ENCODE measurements at regions not wholly inside any gene's neighbourhood (a gene's known extent, or its start where the extent isn't known, plus 50 kb on each side); places are given as distances from the start of the nearest gene placed in this dataset.

- Mint-ChIP-seq H3K27me3 (ENCODE audit: insufficient read depth) (no peaks in the 10 kb centered on the region), H3K9me3 (peaks cover 17% of the 10 kb centered on the region), H3K4me1 (ENCODE audit: low read depth) (no peaks in the 10 kb centered on the region), H3K36me3 (ENCODE audit: low read depth) (no peaks in the 10 kb centered on the region), H3K4me3 (no peak overlapping the region), H3K27ac (no peak overlapping the region)
- no peak for DNase-seq
- TF ChIP-seq CTCF (IDR thresholded peaks at IDR 0.05) = no peak
Observed at GRCh38 chr6:98627129-98627775, 207.1 kb upstream of the POU3F2 start.

DNA sequence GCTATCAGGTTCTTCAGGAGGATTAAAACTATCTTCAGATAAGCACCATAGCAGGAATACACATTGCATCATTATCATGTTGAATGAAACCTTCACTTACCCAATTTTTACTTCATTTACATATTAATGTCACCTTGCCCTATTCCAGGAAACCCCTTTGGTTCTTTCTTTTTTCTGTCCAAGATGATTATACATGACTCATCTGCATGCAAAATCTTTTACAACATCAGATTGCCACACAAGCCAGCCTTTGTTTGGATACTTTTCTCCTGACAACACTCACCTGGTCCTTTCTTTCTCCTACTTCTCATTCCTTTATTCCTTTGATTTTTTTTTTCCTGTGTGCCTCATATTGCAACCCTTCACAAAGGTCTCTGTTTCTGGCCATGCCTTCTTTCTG is 200.5 kb upstream of the POU3F2 start:
- no peaks in the 10 kb centered on the region for H3K4me1 Mint-ChIP-seq (ENCODE audit: low read depth)
- H3K27ac Mint-ChIP-seq = no peak overlapping the region
- no peak for TF ChIP-seq CTCF (IDR thresholded peaks at IDR 0.05)
- no peaks in the 10 kb centered on the region for H3K27me3 Mint-ChIP-seq (ENCODE audit: insufficient read depth)
- H3K9me3 Mint-ChIP-seq = peaks cover 19% of the 10 kb centered on the region
- no peak for DNase-seq
- H3K36me3 Mint-ChIP-seq (ENCODE audit: low read depth) = no peaks in the 10 kb centered on the region
- no peak overlapping the region for H3K4me3 Mint-ChIP-seq

DNA sequence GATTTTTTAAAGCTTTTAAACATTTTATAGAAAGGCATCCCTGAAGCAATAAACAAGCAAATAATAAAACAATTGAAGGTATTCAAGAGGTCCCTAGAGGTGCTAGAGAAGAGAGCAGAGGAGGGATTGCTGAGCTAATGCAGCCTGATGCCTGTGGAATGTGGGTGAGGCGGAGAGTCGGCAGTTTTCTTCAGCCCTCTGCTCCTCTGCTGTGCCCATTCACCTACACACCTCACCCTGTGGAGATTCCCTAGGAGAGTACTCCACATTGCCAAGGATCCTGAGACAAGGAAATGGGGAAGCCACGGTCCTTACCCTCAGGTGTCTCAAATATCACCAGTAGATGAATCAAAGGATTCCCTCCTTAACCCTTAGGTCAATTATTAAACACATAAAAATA is 199.8 kb upstream of the POU3F2 start:
- no peaks in the 10 kb centered on the region for H3K27me3 Mint-ChIP-seq (ENCODE audit: insufficient read depth)
- no peaks in the 10 kb centered on the region for H3K4me1 Mint-ChIP-seq (ENCODE audit: low read depth)
- no peak for TF ChIP-seq CTCF (IDR thresholded peaks at IDR 0.05)
- H3K9me3 Mint-ChIP-seq = peaks cover 19% of the 10 kb centered on the region
- DNase-seq = no peak
- no peaks in the 10 kb centered on the region for H3K36me3 Mint-ChIP-seq (ENCODE audit: low read depth)
- H3K27ac Mint-ChIP-seq = no peak overlapping the region
- no peak overlapping the region for H3K4me3 Mint-ChIP-seq

DNA sequence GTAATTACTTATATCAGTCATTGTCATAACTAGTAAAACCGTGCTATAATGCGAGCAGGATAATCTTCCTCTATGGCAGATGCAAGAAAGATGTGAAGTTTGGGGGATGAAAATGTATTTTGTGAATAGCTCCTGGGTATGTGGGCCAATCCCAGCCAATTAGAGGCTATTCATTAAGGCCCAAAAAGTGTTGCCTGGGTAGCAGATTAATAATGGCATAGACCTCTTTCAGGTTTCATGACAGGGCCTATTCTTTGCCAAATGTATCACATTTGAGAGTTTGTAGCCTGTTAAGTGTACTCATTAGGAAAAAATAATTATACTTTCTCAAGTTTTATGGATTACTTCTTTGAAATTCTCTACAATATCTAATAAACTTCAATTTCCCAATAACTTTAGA is 199.2 kb upstream of the POU3F2 start:
- Mint-ChIP-seq H3K9me3 (peaks cover 22% of the 10 kb centered on the region), H3K4me1 (ENCODE audit: low read depth) (no peaks in the 10 kb centered on the region), H3K27me3 (ENCODE audit: insufficient read depth) (no peaks in the 10 kb centered on the region), H3K36me3 (ENCODE audit: low read depth) (no peaks in the 10 kb centered on the region), H3K27ac (no peak overlapping the region), H3K4me3 (no peak overlapping the region)
- DNase-seq = no peak
- TF ChIP-seq CTCF (IDR thresholded peaks at IDR 0.05) = no peak

DNA sequence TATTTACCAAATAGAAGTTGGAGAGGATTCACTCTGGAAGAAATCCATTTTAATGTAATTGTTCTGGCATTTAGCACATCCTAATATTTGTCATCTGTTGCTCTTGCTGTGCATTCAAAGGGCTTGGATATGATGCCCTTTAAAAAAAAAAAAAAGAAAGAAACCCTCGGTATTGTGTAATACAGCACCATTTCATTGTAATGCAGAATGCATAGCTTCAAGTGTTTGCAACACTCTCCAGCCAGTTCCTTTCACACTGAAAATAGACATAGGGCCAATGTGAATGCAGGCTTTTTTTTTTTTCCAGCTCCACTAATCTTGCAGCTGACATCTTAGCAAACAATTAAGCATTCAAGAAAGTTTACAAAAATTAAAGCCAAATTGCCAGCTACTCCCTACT is 197.4 kb upstream of the POU3F2 start:
- no peak for TF ChIP-seq CTCF (IDR thresholded peaks at IDR 0.05)
- Mint-ChIP-seq H3K27me3 (ENCODE audit: insufficient read depth) (no peaks in the 10 kb centered on the region), H3K4me1 (ENCODE audit: low read depth) (no peaks in the 10 kb centered on the region), H3K36me3 (ENCODE audit: low read depth) (no peaks in the 10 kb centered on the region), H3K4me3 (no peak overlapping the region), H3K27ac (no peak overlapping the region), H3K9me3 (peaks cover 26% of the 10 kb centered on the region)
- DNase-seq = no peak
